PFSK-1 (cell line): ENCODE measurements at regions not wholly inside any gene's neighbourhood (a gene's known extent, or its start where the extent isn't known, plus 50 kb on each side); places are given as distances from the start of the nearest gene placed in this dataset.

ENCODE experiments used
- FOXP2 ChIP-seq: optimal IDR thresholded peaks from 2 replicates; pipeline ENCODE3; 2011; ENCODE audit warnings: borderline replicate concordance, control low read depth, inconsistent platforms; ENCODE audit not compliant: insufficient read depth; ENCODE audit errors: extremely low read length, extremely low read depth
- POLR2AphosphoS5 ChIP-seq: IDR thresholded peaks from 2 replicates; pipeline ENCODE4 v1.6.1; 2012; ENCODE audit warnings: low read depth, mild to moderate bottlenecking, control low read depth, low read length, moderate library complexity
- REST ChIP-seq, 2 experiments: IDR thresholded peaks; 2 replicates each; pipeline versions ENCODE4 v1.6.1 to v1.8.0; 2011 to 2012; ENCODE audit warnings: low read depth in 2 of 2, low read length in 2 of 2, control low read depth in 1 of 2, inconsistent platforms in 1 of 2, mild to moderate bottlenecking in 1 of 2, moderate library complexity in 1 of 2; ENCODE audit not compliant: insufficient read depth in 1 of 2

- TF ChIP-seq POLR2AphosphoS5 (no peak), REST (IDR thresholded peaks at IDR 0.05; ENCODE audit: insufficient read depth in 1 of 2, low read depth in 2 of 2, low read length in 2 of 2) (no peak), FOXP2 (no peak)
Measured at GRCh38 chr12:128076188-128076587, 190.8 kb upstream of the TMEM132C start.
